Activated effector memory CD4-positive, alpha-beta T cell treated with anti-CD3 and anti-CD28 coated beads, Interleukin-2, amount 50 U/mL, for 16 hours (primary cell): ENCODE measurements at regions not wholly inside any gene's neighbourhood (a gene's known extent, or its start where the extent isn't known, plus 50 kb on each side); places are given as distances from the start of the nearest gene placed in this dataset.

Source experiments
- DNase-seq: peaks from one replicate; pipeline ENCODE4 v3.0.0-alpha.2; 2020

GRCh38 chr21:35893156-35893555 is 167.2 kb downstream of the SETD4 start:
- no peak for DNase-seq

DNA sequence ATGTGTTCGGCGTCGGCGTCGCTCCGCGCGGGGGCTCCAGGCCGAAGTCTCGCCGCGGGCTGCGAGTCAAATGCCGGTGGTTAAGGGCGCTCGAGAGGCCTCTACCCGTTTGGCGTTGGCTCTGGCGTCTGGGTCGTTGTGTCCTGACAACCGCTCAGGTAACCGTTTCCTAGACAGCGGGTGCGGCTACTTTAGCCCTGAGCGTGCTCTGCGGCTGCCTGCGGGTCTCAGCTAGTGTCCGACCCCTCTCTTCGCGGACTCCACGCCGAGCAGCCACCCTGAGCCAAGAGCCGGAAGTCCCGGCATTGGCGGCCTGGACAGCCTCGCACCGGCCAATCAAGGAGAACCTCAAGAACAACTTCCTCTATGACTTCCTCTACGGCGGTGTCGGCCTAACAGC is 173.4 kb downstream of the SETD4 start:
- DNase-seq: no peak

- no peak for DNase-seq
These were observed 174.3 kb downstream of the SETD4 start for GRCh38 chr21:35885942-35886541.

DNA sequence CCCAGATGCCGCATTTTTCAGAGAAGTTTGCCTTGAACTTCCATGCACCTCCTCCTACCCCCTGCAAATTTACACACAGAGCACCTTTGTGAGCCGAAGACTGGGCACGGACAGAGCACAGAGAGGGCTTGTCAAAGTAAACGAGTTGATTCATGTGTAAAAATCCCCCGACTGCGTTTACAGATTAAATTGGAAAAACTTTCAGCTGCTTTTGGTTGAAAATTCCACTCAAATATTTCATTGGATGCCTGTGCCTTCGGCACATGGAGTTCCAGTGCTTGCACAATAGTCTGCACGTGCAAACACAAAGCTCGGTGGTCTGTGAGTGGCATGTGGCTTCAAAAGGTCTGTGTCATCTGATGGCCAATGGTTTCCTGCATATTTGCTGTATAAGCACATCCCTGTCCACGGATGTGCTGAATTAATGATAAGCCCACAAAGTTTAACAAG is 177.5 kb downstream of the SETD4 start:
- DNase-seq: no peak

DNA sequence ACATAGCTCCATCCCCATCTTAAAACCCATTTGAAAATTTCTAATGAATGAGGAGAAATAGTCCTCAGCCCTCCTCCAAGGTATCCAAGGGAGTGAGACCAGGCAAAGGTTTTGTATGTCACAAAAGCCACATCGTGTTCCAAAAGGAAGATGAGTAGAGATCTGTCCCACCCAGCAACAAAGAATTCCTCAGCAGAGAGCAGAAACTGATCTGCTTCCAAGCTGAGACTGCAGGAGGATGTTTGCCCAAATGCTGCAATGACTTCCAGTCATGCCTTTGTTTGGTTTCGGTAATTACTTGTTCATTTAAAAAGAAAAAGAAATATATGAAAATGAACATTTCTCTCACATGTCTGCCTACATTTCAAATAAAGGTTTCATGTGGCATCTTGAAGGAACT is 186.9 kb downstream of the SETD4 start:
- no peak for DNase-seq

DNA sequence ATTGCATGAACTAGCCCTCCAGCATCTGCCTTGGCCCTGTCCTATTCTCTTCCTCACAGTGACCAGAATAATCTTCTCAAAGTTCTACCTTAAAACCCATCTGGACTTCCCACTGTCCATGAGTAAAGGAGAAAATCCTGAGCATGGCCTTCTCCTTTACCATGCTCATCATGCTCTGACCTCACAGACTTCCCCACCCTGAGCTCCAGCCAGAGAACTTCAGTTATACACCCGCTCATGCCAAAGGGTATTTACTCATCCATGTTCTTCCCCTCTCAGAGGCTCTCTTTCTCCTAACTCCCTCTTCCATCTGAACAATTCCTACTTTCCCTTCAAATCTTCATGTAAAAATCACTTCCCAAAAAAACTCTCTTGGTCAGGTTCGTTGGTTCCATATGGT is 188.4 kb downstream of the SETD4 start:
- DNase-seq: no peak

DNA sequence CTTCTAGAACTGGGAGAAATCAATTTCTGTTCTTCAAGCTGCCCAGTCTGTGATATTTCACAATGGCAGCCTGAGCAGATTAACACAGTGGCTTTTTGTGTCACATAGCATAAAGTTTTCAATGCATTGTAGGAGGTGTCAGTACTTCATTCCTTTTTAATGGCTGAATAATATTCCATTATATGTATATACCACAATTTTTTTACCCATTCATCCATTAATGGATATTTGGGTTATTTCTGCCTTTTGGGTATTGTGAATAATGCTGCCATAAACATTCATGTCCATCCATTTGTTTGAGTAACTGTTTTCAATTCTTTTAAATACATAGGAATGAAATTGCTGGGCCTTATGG is 191.5 kb downstream of the SETD4 start:
- no peak for DNase-seq

- DNase-seq: no peak
These were observed 192.1 kb downstream of the SETD4 start for GRCh38 chr21:35868005-35868868.

GRCh38 chr21:35864039-35864438 is 196.3 kb downstream of the SETD4 start:
- DNase-seq: no peak

GRCh38 chr21:35862969-35863368 is 197.4 kb downstream of the SETD4 start:
- no peak for DNase-seq

- no peak for DNase-seq
These were observed 198.7 kb downstream of the SETD4 start for GRCh38 chr21:35861661-35862060.

- no peak for DNase-seq
These were observed 200.0 kb downstream of the SETD4 start for GRCh38 chr21:35860189-35860869.

- no peak for DNase-seq
These were observed 200.6 kb downstream of the SETD4 start for GRCh38 chr21:35859677-35860076.

DNA sequence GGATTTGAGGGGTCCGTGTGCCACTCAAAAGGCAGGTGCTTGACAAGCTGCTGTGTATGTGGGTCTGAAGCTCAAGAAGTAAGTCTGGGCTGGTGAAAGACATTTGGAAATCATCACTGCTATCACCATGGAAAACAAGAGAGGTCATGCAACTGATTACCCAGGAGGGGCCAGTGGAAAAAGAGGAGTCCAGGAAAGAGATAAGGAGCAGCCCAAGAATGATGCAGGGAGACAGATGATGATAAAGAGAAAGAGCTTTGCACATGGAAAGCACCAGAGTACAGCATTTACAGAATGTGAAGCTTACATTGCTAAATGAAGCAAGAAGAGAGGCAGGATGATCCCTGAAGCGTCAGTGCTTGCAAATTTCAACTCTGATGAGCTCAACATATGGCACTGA is 203.2 kb downstream of the SETD4 start:
- no peak for DNase-seq

GRCh38 chr21:35855484-35855883 is 204.8 kb downstream of the SETD4 start:
- no peak for DNase-seq

- DNase-seq: no peak
These were observed 206.0 kb downstream of the SETD4 start for GRCh38 chr21:35854281-35854680.

DNA sequence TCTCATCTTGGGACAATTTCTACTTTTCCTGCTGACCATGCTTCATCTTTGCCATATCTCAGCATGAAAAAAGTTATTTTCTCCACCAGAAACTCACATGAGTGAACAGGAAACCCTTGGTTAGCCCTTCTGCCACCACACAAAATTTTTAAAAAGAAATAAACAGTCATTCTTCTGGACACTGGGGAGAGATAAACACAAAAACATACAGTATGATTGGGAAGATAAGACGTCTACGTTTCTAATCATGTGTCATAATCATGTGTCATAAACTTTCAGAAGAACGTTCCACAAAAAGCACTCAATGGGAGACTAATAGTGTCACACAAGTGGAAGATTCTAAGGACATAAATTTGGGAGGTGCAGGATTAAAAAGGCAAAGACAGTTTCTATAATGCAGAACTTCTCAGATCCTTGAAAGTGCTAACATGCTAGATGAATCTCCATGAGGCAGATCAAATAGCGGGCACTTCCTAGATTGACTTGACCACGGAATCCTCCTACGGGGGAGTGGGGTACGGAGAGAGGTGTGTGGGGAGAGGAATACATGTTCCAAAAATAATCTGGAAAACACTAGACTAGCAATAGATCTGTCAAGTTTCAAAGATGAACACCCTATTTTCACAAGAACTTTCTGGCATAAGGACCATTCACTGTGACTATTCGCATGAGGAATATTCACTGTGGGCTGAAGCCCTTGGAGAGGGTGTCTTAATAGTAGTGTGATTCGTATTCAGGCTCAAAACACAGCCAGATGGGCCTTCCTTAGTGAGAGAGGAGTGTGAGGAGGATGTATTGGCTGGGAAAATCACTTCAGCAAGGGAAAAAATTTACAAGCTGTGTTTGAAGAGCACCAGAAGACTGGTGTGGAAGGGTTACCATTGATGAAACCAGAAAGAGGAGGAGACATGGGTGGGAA is 206.7 kb downstream of the SETD4 start:
- DNase-seq: no peak

DNA sequence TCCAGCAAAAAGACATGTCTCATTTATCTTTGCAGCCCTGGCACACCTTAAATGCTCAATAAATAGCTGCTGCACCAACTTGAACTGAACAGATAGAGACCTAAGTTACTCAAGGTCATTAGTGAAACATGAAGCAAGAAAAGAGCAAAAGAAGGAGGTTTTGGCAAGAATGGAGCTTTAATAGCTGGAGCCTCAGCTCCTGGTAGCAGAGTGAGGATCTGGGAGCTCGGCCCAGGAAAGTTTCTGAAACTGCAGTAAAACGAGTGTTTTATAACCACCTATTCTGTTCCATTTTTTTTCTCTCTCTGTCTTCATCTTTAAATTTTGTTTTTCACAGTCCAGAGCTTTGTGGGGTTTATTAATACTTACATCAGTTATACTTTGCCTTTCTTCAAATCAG is 207.5 kb downstream of the SETD4 start:
- no peak for DNase-seq

- no peak for DNase-seq
These were observed 209.7 kb downstream of the SETD4 start for GRCh38 chr21:35850542-35851103.

GRCh38 chr21:35850029-35850428 is 210.3 kb downstream of the SETD4 start:
- no peak for DNase-seq

GRCh38 chr21:35849144-35849543 is 211.2 kb downstream of the SETD4 start:
- DNase-seq: no peak

GRCh38 chr21:35843911-35844667 is 216.2 kb downstream of the SETD4 start:
- no peak for DNase-seq
